A673 (cell line): ENCODE measurements at regions not wholly inside any gene's neighbourhood (a gene's known extent, or its start where the extent isn't known, plus 50 kb on each side); places are given as distances from the start of the nearest gene placed in this dataset.

ENCODE experiments used
- BruUV-seq: library from RNA; stranded (reverse); fragments of 400-500 nt; replicated peaks from 2 replicates; lab custom pipeline; 2021; lab: Mats Ljungman, UMichigan
- CTCF ChIA-PET: fragments of 300-600 bp; sonication (Branson Sonifier 250); formaldehyde crosslinking; loops from one replicate; lab custom pipeline; 2022; ENCODE audit warnings: antibody characterized with exemption; lab: Charles Lee
- POLR2A ChIA-PET: fragments of 300-600 bp; sonication (Branson Sonifier 250); formaldehyde crosslinking; loops from one replicate; lab custom pipeline; 2022; ENCODE audit warnings: antibody characterized with exemption; ENCODE audit not compliant: low non-redundant PET; lab: Charles Lee
- DNase-seq: peaks from one replicate; pipeline ENCODE4 v3.0.0-alpha.2; 2015; ENCODE audit warnings: low spot score
- H3K27ac ChIP-seq: fragments of 200-600 bp; sonication (generic); 2 replicates; pipeline ENCODE4 v1.5.1; 2016; ENCODE audit warnings: mixed run types, low read depth, mild to moderate bottlenecking, mixed read lengths, antibody characterized with exemption, low read length; ENCODE audit not compliant: poor library complexity, severe bottlenecking
- H3K27me3 ChIP-seq: fragments of 200-600 bp; sonication (generic); replicated peaks from 2 replicates; pipeline ENCODE4 v1.6.1; 2017; ENCODE audit warnings: mixed run types, low read depth, mild to moderate bottlenecking, mixed read lengths, antibody characterized with exemption, low read length; ENCODE audit not compliant: insufficient read depth, poor library complexity
- H3K36me3 ChIP-seq: fragments of 200-600 bp; sonication (generic); 2 replicates; pipeline ENCODE4 v1.6.1; 2016; ENCODE audit warnings: mixed run types, mild to moderate bottlenecking, mixed read lengths, antibody characterized with exemption, low read length; ENCODE audit not compliant: insufficient read depth, poor library complexity, severe bottlenecking
- H3K4me1 ChIP-seq: fragments of 200-600 bp; sonication (generic); 2 replicates; pipeline ENCODE4 v1.6.1; 2017; ENCODE audit warnings: mixed run types, mild to moderate bottlenecking, mixed read lengths, antibody characterized with exemption, low read length; ENCODE audit not compliant: insufficient read depth, poor library complexity, severe bottlenecking
- H3K4me3 ChIP-seq: fragments of 200-600 bp; sonication (generic); 2 replicates; pipeline ENCODE4 v1.5.1; 2016; ENCODE audit warnings: low read depth, mixed run types, mild to moderate bottlenecking, mixed read lengths, low read length; ENCODE audit not compliant: poor library complexity, severe bottlenecking
- H3K9me3 ChIP-seq: fragments of 200-600 bp; sonication (generic); 2 replicates; pipeline ENCODE4 v1.6.1; 2016; ENCODE audit warnings: mixed run types, low read depth, mild to moderate bottlenecking, mixed read lengths, antibody characterized with exemption, low read length; ENCODE audit not compliant: poor library complexity, severe bottlenecking
- CTCF ChIP-seq: fragments of 300-800, 200-600 bp; sonication (generic); conservative IDR thresholded peaks from 2 replicates; pipeline ENCODE4 v1.5.1; 2017; ENCODE audit warnings: low read depth, mild to moderate bottlenecking, antibody characterized with exemption, low read length, moderate library complexity, mixed read lengths
- EZH2 ChIP-seq: fragments of 200-600 bp; sonication (generic); IDR thresholded peaks from 2 replicates; pipeline ENCODE4 v1.6.1; 2017; ENCODE audit warnings: borderline replicate concordance, low read depth, mild to moderate bottlenecking, mixed read lengths, antibody characterized with exemption, low read length; ENCODE audit not compliant: poor library complexity, severe bottlenecking
- intact Hi-C: fragments of 100-400 bp; cut with micrococcal nuclease; formaldehyde crosslinking; loops from one replicate; pipeline ENCODE4 v1.10.0; 2022; ENCODE audit not compliant: unreplicated experiment

- TF ChIP-seq EZH2: no peak
- no peak for TF ChIP-seq CTCF
- POLR2A ChIA-PET: no interaction called here
- no peaks in the 10 kb centered on the region for H3K4me1 ChIP-seq
- H3K4me3 ChIP-seq: no peak overlapping the region
- DNase-seq: no peak
- H3K27ac ChIP-seq: no peak overlapping the region
- CTCF ChIA-PET: no interaction called here
- H3K9me3 ChIP-seq: no peaks in the 10 kb centered on the region
- no TSS peak for BruUV-seq
- H3K36me3 ChIP-seq: no peaks in the 10 kb centered on the region
- H3K27me3 ChIP-seq: peaks cover 24% of the 10 kb centered on the region
- intact Hi-C loops: no loop called here
Observed at GRCh38 chr21:35719080-35719479, 341.2 kb downstream of the SETD4 start.

- ChIA-PET POLR2A (no interaction called here), CTCF (no interaction called here)
- Histone ChIP-seq H3K4me3 (no peak overlapping the region), H3K27ac (no peak overlapping the region), H3K4me1 (no peaks in the 10 kb centered on the region), H3K36me3 (no peaks in the 10 kb centered on the region), H3K27me3 (peaks cover 24% of the 10 kb centered on the region), H3K9me3 (no peaks in the 10 kb centered on the region)
- intact Hi-C loops: no loop called here
- no peak for DNase-seq
- TF ChIP-seq EZH2 (no peak), CTCF (no peak)
- BruUV-seq: no TSS peak
Observed at GRCh38 chr21:35716876-35717565, 343.3 kb downstream of the SETD4 start.

GRCh38 chr21:35713914-35714313 is 346.4 kb downstream of the SETD4 start:
- CTCF ChIA-PET: no interaction called here

More at GRCh38 chr21:35713914-35714313, 346.4 kb downstream of the SETD4 start:
- Histone ChIP-seq H3K4me1 (no peaks in the 10 kb centered on the region), H3K9me3 (no peaks in the 10 kb centered on the region), H3K4me3 (no peak overlapping the region), H3K27me3 (peaks cover 19% of the 10 kb centered on the region), H3K36me3 (no peaks in the 10 kb centered on the region), H3K27ac (no peak overlapping the region)
- POLR2A ChIA-PET: no interaction called here
- no peak for DNase-seq
- no peak for TF ChIP-seq CTCF
- no peak for TF ChIP-seq EZH2
- intact Hi-C loops: no loop called here
- BruUV-seq: no TSS peak
